Stomach (tissue), 8 donors: ENCODE measurements at regions not wholly inside any gene's neighbourhood (a gene's known extent, or its start where the extent isn't known, plus 50 kb on each side); places are given as distances from the start of the nearest gene placed in this dataset.
A peak's percentile ranks its signal among the peaks of the same experiment; 100 is the strongest.

ENCODE experiments used
- DNase-seq, 2 donors: peaks; one replicate each; pipeline versions ENCODE4 v3.0.0 to v3.0.0-alpha.2; 2013 to 2019
- H3K27ac ChIP-seq, 5 donors: fragments of 200-600 bp in 4 of 5; sonication (generic) in 4 of 5; one replicate each; pipeline ENCODE4 v1.5.1; 2013 to 2019; ENCODE audit warnings: mild to moderate bottlenecking in 1 of 5, moderate library complexity in 1 of 5
- H3K27me3 ChIP-seq, 3 donors: fragments of 200-600 bp; sonication (generic); one replicate each; pipeline ENCODE4 v1.5.1; 2017 to 2019; ENCODE audit warnings: mixed run types in 1 of 3
- H3K36me3 ChIP-seq, 4 donors: fragments of 200-600 bp; sonication (generic); 1 replicate in 3 of 4; 2 replicates in 1 of 4; pipeline ENCODE4 v1.5.1; 2016 to 2019
- H3K4me1 ChIP-seq, 4 donors: fragments of 200-600 bp; sonication (generic); one replicate each; pipeline ENCODE4 v1.5.1; 2016 to 2019
- H3K4me3 ChIP-seq, 4 donors: fragments of 200-600 bp; sonication (generic) in 3 of 4; one replicate each; pipeline ENCODE4 v1.5.1; 2016 to 2019; ENCODE audit warnings: mild to moderate bottlenecking in 1 of 4
- H3K9me3 ChIP-seq, 4 donors: fragments of 200-600 bp; sonication (generic); one replicate each; pipeline ENCODE4 v1.5.1; 2016 to 2019
- EP300 ChIP-seq: sonication (generic); formaldehyde crosslinking; IDR thresholded peaks from one replicate; pipeline ENCODE4 v1.6.1; 2017; ENCODE audit warnings: antibody characterized with exemption
- POLR2A ChIP-seq, 4 donors: fragments of 450-650 bp; IDR thresholded peaks; one replicate each; pipeline ENCODE4 v1.6.1; 2016; ENCODE audit warnings: antibody characterized with exemption in 4 of 4, control low read depth in 2 of 4, mild to moderate bottlenecking in 1 of 4, moderate library complexity in 1 of 4
- POLR2AphosphoS5 ChIP-seq, 3 donors: sonication (generic); formaldehyde crosslinking; IDR thresholded peaks; one replicate each; pipeline ENCODE4 v1.6.1; 2016; ENCODE audit warnings: antibody characterized with exemption in 3 of 3
- WGBS, 5 donors: extraction: QIAGEN DNeasy Blood & Tissue Kit in 3 of 5; methylation state at CpG; one replicate each; pipeline versions ENCODE4 v1.1.5 to v1.1.7; 2013 to 2018; 5-methylcytosine and 5-hydroxymethylcytosine counted together
- intact Hi-C: fragments of 100-400 bp; cut with DNase I; formaldehyde crosslinking; loops from one replicate; pipeline ENCODE4 v1.15.1; 2023; ENCODE audit warnings: low total_unique reads
- TF ChIP-seq, protein P1 (sequence below), 7 experiments: fragments of 450-650 bp in 4 of 7; fragments of 200-600 bp in 3 of 7; sonication (generic) in 3 of 7; IDR thresholded peaks; one replicate each; pipeline ENCODE4 v1.5.1; 2016 to 2019; ENCODE audit warnings: antibody characterized with exemption in 7 of 7, control low read depth in 2 of 7, mild to moderate bottlenecking in 1 of 7
- donor health status: healthy with polysubstance abuse.
- donor health status: Bipolar disorder and iron deficiency.
- donor health status: healthy.

DNA sequence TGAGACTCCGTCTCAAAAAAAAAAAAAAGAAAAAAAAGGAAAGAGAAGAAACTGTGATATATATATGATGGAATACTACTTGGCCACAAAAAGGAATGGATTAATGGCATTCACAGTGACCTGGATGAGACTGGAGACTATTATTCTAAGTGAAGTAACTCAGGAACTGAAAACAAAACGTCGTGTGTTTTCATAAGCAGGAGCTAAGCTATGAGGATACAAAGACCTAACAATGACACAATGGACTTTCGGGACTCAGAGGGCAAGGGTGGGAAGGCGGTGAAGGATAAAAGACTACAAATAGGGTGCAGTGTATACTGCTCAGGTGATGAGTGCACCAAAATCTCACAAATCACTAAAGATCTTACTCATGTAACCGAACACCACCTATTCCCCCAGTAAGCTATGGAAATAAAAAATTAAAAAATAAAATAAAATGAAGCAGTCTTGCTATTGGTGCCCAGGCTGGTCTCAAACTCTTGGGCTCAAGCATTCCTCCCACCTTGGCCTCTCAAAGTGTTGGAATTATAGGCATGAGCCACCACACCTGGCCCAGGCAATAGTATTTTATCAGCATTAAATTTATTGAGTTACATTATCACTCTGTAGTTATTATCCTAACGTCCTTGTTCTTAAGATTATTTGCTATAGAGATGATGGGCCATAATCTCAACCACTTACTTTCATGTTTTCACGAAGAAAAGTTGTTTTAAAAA, 71.5 kb upstream of the GPBP1 start:
- 69 to 84% (median 77%) methylated on average over 8 of the region's 8 CpGs for WGBS, 5 donors
- no peak overlapping the region for H3K27ac ChIP-seq
- DNase-seq, result no peak
- no peak for TF ChIP-seq POLR2A (IDR thresholded peaks at IDR 0.05)
- TF ChIP-seq POLR2AphosphoS5 (IDR thresholded peaks at IDR 0.05), result no peak
- TF ChIP-seq, protein P1, sequence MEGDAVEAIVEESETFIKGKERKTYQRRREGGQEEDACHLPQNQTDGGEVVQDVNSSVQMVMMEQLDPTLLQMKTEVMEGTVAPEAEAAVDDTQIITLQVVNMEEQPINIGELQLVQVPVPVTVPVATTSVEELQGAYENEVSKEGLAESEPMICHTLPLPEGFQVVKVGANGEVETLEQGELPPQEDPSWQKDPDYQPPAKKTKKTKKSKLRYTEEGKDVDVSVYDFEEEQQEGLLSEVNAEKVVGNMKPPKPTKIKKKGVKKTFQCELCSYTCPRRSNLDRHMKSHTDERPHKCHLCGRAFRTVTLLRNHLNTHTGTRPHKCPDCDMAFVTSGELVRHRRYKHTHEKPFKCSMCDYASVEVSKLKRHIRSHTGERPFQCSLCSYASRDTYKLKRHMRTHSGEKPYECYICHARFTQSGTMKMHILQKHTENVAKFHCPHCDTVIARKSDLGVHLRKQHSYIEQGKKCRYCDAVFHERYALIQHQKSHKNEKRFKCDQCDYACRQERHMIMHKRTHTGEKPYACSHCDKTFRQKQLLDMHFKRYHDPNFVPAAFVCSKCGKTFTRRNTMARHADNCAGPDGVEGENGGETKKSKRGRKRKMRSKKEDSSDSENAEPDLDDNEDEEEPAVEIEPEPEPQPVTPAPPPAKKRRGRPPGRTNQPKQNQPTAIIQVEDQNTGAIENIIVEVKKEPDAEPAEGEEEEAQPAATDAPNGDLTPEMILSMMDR (IDR thresholded peaks at IDR 0.05), result no peak
- no peak for TF ChIP-seq EP300
- H3K9me3 ChIP-seq, result peaks cover 0 to 16% (median 11%) of the 10 kb centered on the region in 4 donors
- H3K4me3 ChIP-seq, result no peak overlapping the region
- no peaks in the 10 kb centered on the region for H3K27me3 ChIP-seq
- no peaks in the 10 kb centered on the region for H3K4me1 ChIP-seq
- intact Hi-C loops, result no loop called here
- H3K36me3 ChIP-seq, result no peaks in the 10 kb centered on the region

DNA sequence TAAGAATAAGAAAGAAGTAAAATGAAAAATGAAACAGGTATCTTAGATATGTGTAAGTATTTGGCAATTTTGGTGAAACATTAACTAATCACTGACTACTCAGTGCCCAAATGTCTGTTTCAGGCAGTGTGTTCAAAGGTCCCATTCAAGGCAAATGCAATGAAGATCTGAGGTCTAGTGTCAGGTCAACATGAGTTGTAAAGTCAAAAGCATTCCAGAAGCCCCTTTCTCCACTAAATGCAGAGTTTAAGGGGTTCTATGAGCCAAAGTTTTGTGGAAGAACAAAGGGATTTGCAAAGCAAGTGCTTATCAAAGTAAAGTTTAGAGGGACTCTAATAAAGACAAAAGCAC, 71.0 kb upstream of the GPBP1 start:
- no peaks in the 10 kb centered on the region for H3K4me1 ChIP-seq
- no peaks in the 10 kb centered on the region for H3K27me3 ChIP-seq
- intact Hi-C loops, result no loop called here
- no peak overlapping the region for H3K27ac ChIP-seq
- TF ChIP-seq, protein P1 (IDR thresholded peaks at IDR 0.05), result no peak
- TF ChIP-seq POLR2A (IDR thresholded peaks at IDR 0.05) (no peak), EP300 (no peak), POLR2AphosphoS5 (IDR thresholded peaks at IDR 0.05) (no peak)
- no peak overlapping the region for H3K4me3 ChIP-seq
- peaks cover 0 to 11% (median 6%) of the 10 kb centered on the region in 4 donors for H3K9me3 ChIP-seq
- peak in 1 of 2 donors; percentile 11 for DNase-seq
- no peaks in the 10 kb centered on the region for H3K36me3 ChIP-seq

DNA sequence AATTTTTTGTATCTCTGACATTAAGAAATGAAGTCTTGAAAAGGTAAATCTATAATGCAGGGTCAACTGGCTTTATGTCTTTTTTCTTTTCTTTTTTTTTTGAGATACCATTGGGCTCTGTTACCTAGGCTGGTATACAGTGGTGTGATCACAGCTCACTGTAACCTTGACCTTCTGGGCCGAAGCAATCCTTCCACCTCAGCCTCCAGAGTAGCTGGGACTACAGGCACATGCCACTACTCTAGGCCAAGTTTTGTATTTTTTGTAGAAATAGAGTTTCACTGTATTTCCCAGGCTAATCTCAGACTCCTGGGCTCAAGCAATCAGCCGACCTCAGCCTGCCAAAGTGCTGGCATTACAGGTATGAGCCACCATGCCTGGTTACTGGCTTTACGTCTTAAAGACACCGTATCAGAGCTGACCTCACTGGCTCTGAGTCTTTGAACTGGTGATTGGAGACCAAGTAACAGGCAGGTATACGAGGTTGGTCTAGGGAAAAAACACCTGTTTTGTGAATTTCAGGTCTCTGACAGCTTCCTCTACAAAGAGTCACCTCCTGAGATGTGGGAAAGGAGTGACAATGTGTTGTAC, 70.4 kb upstream of the GPBP1 start:
- WGBS, 5 donors, result 75 to 84% (median 80%) methylated on average over 5 of the region's 5 CpGs
- DNase-seq, result no peak

DNA sequence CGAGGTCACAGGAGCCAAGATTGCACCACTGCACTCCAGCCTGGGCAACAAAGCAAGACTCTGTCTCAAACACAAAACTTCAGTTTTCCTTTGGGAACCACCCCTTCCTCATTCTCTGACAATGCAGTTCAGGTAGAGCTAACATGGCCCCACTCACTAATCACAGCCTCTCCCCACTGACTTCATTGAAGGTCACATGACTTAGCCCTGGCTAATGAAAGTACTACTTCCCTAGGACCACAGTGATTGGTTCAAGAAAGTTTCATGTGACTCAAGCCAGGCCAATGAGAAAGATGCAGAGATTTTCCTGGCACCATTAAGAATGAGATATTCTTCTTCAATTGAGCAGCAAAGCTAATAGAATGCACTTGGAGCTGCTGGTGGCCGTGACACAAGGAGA, 67.2 kb upstream of the GPBP1 start:
- Histone ChIP-seq H3K4me3 (no peak overlapping the region), H3K27ac (no peak overlapping the region), H3K4me1 (no peaks in the 10 kb centered on the region), H3K36me3 (no peaks in the 10 kb centered on the region), H3K9me3 (no peaks in the 10 kb centered on the region), H3K27me3 (no peaks in the 10 kb centered on the region)
- TF ChIP-seq, protein P1 (IDR thresholded peaks at IDR 0.05), result no peak
- TF ChIP-seq POLR2AphosphoS5 (IDR thresholded peaks at IDR 0.05) (no peak), EP300 (no peak), POLR2A (IDR thresholded peaks at IDR 0.05) (no peak)
- intact Hi-C loops, result no loop called here
- no peak for DNase-seq
- 91 to 100% (median 98%) methylated on average over 2 of the region's 2 CpGs for WGBS, 5 donors

More for the DNA sequence above, 70.4 kb upstream of the GPBP1 start:
- Histone ChIP-seq H3K36me3 (no peaks in the 10 kb centered on the region), H3K27ac (no peak overlapping the region), H3K27me3 (no peaks in the 10 kb centered on the region), H3K4me1 (no peaks in the 10 kb centered on the region), H3K9me3 (peaks cover 0 to 5% (median 2%) of the 10 kb centered on the region in 4 donors), H3K4me3 (no peak overlapping the region)
- TF ChIP-seq POLR2AphosphoS5 (IDR thresholded peaks at IDR 0.05) (no peak), POLR2A (IDR thresholded peaks at IDR 0.05) (no peak), EP300 (no peak)
- TF ChIP-seq, protein P1 (IDR thresholded peaks at IDR 0.05), result no peak
- intact Hi-C loops, result no loop called here
